GM12874 (cell line): ENCODE measurements at regions not wholly inside any gene's neighbourhood (a gene's known extent, or its start where the extent isn't known, plus 50 kb on each side); places are given as distances from the start of the nearest gene placed in this dataset.

Experiments
- CTCF ChIP-seq: IDR thresholded peaks from 2 replicates; pipeline ENCODE4 v1.5.1; 2011; ENCODE audit warnings: low read depth, mild to moderate bottlenecking, control low read depth, low read length, moderate library complexity; ENCODE audit not compliant: insufficient read depth

- no peak for TF ChIP-seq CTCF
Observed at GRCh38 chr2:33719067-33719466, 120.0 kb upstream of the FAM98A start.

GRCh38 chr2:33712674-33713073, 113.6 kb upstream of the FAM98A start:
- TF ChIP-seq CTCF: no peak

- no peak for TF ChIP-seq CTCF
Observed at GRCh38 chr2:33709951-33710350, 110.9 kb upstream of the FAM98A start.

GRCh38 chr2:33707312-33707711, 108.2 kb upstream of the FAM98A start:
- no peak for TF ChIP-seq CTCF

- no peak for TF ChIP-seq CTCF
Observed at GRCh38 chr2:33706410-33706809, 107.3 kb upstream of the FAM98A start.

GRCh38 chr2:33704406-33704855, 105.3 kb upstream of the FAM98A start:
- no peak for TF ChIP-seq CTCF

- TF ChIP-seq CTCF: no peak
Observed at GRCh38 chr2:33696234-33696633, 97.1 kb upstream of the FAM98A start.

GRCh38 chr2:33694904-33695303, 95.8 kb upstream of the FAM98A start:
- no peak for TF ChIP-seq CTCF
